ENCODE measurements at regions not wholly inside any gene's neighbourhood (a gene's known extent, or its start where the extent isn't known, plus 50 kb on each side); places are given as distances from the start of the nearest gene placed in this dataset.

- TF ChIP-seq CTCF (IDR thresholded peaks at IDR 0.05; ENCODE audit: insufficient read depth, low read depth, low read length) = no peak
- CTCF ChIA-PET = no interaction called here
- Histone ChIP-seq H3K27me3 (ENCODE audit: control insufficient read depth, insufficient read depth, low read length) (no peaks in the 10 kb centered on the region), H3K36me3 (ENCODE audit: control insufficient read depth, insufficient read depth, low read length) (no peaks in the 10 kb centered on the region), H3K4me3 (ENCODE audit: low read depth, low read length) (no peak overlapping the region)
- POLR2A ChIA-PET = no interaction called here
- no peak for DNase-seq (ENCODE audit: low read depth)
Measured at GRCh38 chr10:4100380-4100779, 315.4 kb upstream of the KLF6 start.

GRCh38 chr10:4099202-4099601, 314.2 kb upstream of the KLF6 start:
- Histone ChIP-seq H3K4me3 (ENCODE audit: low read depth, low read length) (no peak overlapping the region), H3K36me3 (ENCODE audit: control insufficient read depth, insufficient read depth, low read length) (no peaks in the 10 kb centered on the region), H3K27me3 (ENCODE audit: control insufficient read depth, insufficient read depth, low read length) (no peaks in the 10 kb centered on the region)
- POLR2A ChIA-PET = no interaction called here
- CTCF ChIA-PET = no interaction called here
- no peak for TF ChIP-seq CTCF (IDR thresholded peaks at IDR 0.05; ENCODE audit: insufficient read depth, low read depth, low read length)
- no peak for DNase-seq (ENCODE audit: low read depth)

GRCh38 chr10:4095166-4095917, 310.3 kb upstream of the KLF6 start:
- Histone ChIP-seq H3K4me3 (ENCODE audit: low read depth, low read length) (no peak overlapping the region), H3K36me3 (ENCODE audit: control insufficient read depth, insufficient read depth, low read length) (no peaks in the 10 kb centered on the region), H3K27me3 (ENCODE audit: control insufficient read depth, insufficient read depth, low read length) (no peaks in the 10 kb centered on the region)
- POLR2A ChIA-PET = no interaction called here
- DNase-seq (ENCODE audit: low read depth) = no peak
- CTCF ChIA-PET = no interaction called here
- TF ChIP-seq CTCF (IDR thresholded peaks at IDR 0.05; ENCODE audit: insufficient read depth, low read depth, low read length) = no peak

GRCh38 chr10:4094751-4095150, 309.7 kb upstream of the KLF6 start:
- Histone ChIP-seq H3K4me3 (ENCODE audit: low read depth, low read length) (no peak overlapping the region), H3K27me3 (ENCODE audit: control insufficient read depth, insufficient read depth, low read length) (no peaks in the 10 kb centered on the region), H3K36me3 (ENCODE audit: control insufficient read depth, insufficient read depth, low read length) (no peaks in the 10 kb centered on the region)
- ChIA-PET POLR2A (no interaction called here), CTCF (interaction anchor here (0.6 kb wide), 1 partner anchor 96 kb away, joined by 3 read pairs; no protein-coding TSS in a partner anchor)
- no peak for DNase-seq (ENCODE audit: low read depth)
- no peak for TF ChIP-seq CTCF (IDR thresholded peaks at IDR 0.05; ENCODE audit: insufficient read depth, low read depth, low read length)

- Histone ChIP-seq H3K4me3 (ENCODE audit: low read depth, low read length) (no peak overlapping the region), H3K36me3 (ENCODE audit: control insufficient read depth, insufficient read depth, low read length) (no peaks in the 10 kb centered on the region), H3K27me3 (ENCODE audit: control insufficient read depth, insufficient read depth, low read length) (no peaks in the 10 kb centered on the region)
- DNase-seq (ENCODE audit: low read depth) = no peak
- no peak for TF ChIP-seq CTCF (IDR thresholded peaks at IDR 0.05; ENCODE audit: insufficient read depth, low read depth, low read length)
- POLR2A ChIA-PET = no interaction called here
- CTCF ChIA-PET = interaction anchor here (1.1 kb wide), 1 partner anchor 11 kb away, joined by 3 read pairs; no protein-coding TSS in a partner anchor
Measured at GRCh38 chr10:4093438-4093837, 308.4 kb upstream of the KLF6 start.
